ENCODE measurements at regions not wholly inside any gene's neighbourhood (a gene's known extent, or its start where the extent isn't known, plus 50 kb on each side); places are given as distances from the start of the nearest gene placed in this dataset.
"Not testable (repeated sequence)": the region's sequence is repeated elsewhere in the genome, so short reads cannot be mapped to it uniquely, and the experiment has no call there.

DNA sequence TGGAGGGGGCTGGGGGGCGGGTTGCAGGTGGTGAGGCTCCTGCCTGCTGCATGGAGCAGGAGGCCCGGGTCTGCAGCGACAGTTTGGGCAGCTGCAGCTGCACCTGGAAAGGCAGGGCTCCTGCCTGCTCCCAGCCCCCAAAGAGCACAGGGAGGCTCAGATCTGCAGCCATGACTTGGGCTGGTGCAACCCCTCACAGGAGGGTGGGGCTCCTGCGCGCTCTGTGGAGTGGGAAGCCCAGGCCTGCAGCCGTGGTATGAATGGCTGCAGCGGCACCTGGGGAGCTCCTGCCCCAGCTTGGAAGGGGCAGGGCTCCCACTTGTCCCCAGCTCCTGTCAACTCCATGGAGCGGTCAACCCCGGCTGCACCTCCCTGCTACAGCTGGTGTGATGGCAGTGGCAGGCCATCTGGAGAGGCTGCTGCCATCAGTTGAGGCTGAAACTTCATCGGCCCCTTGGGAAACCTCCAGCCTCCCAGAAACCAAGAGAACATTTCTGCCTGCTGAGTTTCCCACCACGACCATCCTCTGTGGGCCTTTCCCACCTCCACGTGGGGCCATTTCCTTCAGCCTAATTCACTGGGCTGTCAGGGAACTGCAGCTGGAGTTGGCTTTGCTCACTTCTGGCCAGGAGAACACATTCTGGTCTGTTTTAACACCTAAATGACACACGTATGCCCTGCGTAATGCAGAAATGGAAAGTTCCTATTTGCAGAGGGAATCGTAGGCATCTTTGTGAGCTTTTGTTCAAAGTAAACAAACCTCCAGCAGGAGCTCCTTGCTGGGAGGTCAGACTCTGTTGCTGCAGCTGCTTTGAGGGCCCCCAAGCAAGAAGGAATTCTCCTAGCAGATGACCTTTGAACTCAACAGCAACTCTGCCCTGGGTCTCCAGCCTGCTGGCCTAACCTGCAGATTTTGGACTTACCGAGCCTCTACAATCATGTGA lies 429.0 kb downstream of the PREX1 start:
- DNase-seq = no peak

DNA sequence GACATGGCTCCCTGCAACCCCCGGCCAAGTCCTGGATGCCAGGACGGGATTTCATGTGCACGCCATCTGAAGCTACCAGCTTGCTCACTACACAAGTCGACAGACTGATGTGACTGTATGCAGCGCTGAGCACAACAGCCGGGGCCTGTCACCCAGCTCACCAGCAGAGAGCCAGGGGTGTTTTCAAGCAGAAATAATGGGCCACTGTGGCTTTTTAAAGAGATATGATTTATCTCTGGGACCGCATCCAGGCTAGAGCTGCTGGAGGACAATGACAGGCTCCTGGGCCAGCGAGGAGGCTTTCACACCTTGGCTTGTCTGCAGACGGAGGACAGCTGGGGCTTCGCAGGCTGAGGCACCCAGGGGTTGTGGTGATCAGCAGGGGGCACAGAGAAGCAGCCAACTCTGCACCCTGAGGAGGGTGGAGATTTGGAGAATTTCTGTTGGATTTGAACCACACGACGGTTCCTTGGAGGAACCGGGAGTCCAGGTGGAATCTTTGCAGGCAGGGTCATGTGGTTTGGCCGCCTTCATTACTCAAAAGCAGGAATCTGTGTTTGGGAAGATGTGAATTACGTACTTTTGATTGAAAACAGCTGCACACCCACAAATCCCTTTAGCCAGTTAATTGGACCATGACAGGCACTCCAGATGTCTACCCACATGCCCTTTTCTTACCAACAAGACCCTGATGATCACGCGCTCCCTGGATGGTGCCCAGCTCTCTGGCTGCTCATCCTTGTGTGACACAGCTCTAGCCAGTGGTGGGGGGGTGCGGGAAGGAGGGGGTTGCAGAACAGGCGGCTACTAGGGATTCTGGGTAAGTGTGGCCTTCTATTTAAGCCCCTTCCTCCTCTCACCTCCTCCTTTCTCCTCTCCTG lies 430.6 kb downstream of the PREX1 start:
- DNase-seq = not testable (repeated sequence)

DNA sequence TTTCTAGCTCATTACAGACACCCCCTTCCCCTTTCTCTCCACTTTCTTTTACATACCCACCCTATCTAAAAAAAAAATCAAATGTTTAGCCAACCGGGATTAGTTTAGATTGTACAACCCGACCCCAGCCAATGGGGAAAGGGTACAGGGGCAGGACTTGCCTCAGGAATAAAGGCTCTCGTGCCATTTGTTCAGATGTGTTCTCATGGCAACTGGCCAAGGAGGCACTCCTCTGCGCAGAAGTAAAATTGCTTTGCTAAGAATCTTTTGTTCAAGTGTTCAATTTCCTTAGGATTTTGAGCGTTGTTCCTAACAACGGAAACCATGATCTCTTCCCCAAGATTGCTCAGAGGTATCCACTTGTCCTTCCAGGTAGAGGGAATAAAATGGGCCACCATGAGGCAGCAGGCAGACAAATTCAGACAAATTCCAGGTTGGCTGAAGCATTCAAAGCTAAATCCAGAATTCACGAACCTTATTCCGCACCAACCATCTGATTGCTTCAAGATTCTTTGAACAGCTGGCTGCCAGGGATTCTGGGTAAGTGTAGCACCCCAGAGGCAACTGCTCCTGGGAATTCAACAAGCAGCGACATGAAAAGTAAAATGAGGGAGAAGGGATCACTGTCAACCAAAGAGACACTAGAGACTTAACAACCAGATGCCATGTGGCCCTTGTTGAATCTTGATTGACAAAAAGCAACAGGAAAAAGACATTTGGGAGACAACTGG lies 431.8 kb downstream of the PREX1 start:
- DNase-seq = no peak

DNA sequence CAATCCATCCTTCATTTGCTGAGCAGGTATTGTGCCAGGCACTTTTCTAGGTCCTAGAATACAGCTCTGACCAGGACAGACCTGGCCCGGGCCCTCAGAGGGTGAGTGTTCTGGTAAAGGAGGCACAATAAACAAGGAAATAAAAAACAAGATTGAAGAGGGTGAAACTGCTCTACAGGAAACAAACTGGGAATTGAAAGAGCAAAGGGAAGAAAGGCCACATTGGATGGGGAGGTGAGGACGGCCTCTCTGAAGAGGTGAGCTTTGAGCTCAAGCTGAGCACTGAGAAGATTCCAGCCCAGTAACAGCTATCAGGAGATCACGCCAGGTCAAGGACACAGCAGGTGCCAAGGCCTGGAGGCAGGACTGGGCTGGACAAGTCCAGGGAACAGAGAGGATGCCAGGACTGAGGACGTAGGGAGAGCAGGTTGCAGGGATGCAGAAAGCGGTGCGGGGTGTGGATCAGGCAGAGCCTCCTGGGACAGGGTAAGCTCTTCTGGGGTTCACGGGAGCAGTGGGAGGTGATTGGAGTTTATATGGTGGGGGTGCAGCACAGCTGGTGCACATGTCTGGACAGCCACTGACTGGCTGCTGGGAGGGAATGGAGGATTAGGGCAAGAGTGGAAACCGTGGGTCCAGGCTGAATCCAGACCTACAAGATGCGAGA lies 433.3 kb downstream of the PREX1 start:
- no peak for DNase-seq

DNA sequence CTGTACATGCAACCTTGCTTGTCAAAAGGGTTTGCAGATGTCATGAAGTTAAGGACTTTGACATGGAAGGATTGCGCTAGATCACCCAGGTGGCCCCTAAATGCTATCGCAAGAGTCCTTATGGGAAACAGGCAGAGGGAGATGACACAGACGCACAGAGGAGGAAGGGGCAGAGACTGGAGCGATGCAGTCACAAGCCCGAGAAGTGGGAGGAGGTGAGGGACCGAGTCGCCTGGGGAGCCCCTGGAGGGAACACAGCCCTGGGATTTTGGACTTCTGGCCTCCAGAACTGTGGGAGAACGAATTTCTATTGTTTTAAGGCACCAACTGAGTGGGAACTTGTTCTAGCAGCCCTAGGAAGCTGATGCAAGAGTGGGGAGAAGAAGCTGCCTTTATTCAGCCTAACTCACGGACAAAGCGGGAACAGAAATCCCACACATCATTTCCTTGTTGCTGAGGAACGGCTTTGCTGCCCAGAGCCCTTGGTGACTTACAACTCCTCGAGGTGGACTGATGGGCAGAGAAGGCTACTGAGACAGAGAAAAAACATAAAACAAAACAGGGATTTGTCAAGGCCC lies 434.0 kb downstream of the PREX1 start:
- DNase-seq = no peak

DNA sequence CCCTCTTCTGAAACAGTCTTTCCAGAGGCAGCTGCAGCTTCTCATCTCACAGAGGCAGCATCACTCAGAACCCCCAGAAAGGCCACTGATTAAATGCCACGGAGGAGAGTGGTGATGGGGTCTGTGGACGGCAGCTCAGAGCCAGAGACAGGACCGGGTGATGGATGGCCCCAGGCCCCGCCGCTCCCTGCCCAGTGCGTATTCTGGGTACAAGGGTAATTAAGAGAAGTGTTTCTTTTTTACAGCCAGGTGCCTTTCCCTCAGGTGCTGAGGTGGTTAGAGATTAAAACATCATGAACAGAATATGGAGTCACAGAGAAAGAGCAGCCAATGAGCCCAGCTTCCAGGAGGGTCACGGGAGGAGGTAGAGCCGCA lies 434.5 kb downstream of the PREX1 start:
- no peak for DNase-seq

DNA sequence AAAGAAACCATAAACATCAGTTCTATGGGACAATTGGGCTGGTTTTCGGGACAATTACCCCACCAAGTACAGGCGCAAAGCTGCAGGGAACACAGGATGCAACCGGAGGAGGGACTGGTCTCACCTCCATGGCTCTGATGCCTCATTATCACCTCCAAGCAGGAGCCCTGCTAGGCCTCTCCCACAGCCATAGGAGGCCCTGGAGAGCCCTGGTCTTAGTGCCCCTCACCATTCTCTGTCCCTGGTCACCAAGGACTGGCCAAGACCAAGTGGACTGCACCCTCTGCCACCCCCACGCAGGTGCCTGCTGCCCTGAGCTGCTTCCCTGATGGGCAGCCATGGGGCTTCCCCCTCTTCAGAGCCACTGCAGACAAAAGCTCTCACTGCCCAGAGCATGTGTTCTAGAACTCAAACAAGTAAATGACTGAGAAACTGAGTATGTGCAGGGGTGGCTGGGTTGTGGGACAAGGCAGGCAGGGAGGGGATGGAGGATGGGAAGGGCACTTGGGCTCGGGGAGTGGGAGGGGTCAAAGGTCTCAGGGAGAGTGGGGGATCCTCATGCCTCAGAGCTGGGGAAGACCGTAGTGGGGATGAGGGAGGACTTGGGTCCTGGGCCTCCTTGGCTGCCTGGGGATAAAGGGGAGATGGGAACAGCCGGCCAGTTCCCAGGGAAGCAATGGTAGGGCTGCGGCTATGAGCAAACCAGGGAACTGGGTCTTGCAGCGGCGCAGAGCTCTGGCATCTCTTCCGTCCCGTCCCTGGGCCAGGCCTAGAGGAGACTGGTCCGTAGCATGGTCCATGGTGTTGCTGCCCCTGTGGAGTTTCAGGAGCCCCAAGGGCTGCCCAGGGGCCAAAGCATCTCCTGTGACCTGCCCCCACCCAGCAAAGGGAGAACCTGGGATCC lies 435.1 kb downstream of the PREX1 start:
- no peak for DNase-seq

DNA sequence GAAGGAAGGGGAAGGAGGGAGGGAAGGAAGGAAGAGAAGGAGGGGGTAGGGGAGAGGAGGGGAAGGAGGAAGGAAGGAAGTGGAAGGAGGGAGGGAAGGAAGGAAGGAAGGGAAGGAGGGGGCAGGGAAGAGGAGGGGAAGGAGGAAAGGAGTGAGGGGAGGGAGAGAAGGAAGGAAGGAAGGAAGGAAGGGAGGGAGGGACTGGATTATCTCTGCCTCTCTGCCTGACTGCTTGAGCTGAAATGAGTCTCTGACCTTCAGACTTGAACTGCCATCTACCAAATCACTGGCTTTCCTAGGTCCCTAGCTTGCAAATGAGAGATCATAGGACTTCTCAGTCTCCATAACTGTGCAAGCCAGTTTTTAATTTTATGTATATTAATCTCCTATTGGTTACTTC lies 436.8 kb downstream of the PREX1 start:
- DNase-seq = no peak

DNA sequence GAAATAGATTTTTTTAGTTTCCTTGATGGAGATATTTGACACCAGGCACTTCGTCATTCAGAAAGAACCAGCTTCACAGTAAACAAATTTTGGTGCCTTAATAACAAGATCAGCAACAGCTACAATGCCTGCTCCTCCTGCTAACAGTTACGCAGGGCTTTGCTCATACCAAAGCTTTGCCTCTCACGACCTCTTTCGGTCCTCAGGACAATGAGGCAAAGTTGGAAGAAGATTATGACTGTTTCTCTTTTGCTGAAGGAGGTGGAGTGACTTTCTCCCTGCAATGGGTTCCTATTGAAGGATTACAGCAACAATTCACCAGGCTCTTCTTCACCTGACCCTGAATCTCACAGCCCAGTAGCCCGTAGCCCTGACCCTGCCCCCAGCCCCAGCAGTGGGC lies 440.1 kb downstream of the PREX1 start:
- DNase-seq = no peak

DNA sequence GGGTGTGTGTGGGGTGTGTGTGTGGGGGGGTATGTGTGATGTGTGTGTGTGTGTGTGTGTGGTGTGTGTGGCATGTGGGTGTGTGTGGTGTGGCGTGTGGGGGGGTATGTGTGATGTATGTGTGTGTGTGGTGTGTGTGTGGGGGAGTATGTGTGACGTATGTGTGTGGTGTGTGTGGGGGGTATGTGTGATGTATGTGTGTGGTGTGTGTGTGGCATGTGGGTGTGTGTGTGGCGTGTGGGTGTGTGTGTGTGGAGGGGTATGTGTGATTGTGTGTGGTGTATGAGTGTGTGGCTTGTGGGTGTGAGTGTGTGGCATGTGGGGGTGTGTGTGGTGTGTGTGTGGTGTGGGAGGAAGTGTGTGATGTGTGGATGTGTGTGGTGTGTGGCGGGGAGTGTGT lies 442.3 kb downstream of the PREX1 start:
- no peak for DNase-seq

DNA sequence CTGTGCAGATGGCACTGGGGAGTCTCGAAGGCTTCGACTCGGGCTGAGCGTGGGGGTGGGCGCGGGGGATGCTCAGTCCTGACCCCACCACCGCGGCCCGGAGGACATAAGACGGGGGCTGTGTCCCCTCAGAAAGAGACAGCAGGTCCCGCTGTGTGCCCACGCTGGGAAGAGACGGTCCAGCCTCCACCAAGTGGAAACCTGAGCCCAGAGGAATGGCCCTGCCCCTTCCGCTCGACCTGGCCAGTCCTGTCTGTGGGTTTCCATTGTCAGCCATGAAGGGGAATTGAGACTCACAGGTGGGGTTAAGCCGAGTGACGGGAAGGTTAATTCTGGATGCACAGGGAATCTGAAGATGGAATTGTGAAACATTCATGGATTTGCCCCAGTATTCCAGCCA lies 442.7 kb downstream of the PREX1 start:
- no peak for DNase-seq

DNA sequence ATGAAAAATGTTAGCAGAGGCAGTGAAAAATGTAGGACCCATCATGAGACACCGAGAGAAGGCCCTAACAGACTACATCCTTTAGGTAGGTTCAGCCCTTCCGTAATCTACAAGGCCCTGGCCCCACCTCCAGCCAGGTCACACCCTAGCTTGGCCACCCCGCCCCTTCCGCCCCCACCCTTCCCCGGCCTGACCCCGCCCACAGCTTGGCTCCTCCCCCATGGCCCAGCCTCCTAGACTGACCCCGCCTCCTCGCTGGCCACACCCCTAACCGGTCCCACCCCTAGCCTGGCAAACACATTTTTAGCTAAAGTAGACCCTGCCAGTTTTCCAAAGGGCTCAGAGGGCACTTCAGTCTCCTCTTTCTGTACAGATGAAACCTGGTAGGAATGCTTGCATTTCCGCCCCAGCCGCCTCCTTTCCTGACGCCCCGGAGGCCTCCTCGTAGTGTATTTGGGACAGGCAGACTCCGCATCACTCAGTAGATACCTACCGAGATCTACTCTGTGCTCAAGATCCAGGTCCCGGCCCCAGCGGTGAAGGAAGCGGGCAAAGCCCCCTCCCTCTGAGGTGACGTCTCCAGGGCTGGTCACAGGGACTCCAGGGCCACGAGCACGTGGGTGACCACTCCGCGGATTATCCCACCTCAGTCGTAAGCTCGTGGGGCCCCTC lies 443.5 kb downstream of the PREX1 start:
- peak; percentile 39 for DNase-seq

DNA sequence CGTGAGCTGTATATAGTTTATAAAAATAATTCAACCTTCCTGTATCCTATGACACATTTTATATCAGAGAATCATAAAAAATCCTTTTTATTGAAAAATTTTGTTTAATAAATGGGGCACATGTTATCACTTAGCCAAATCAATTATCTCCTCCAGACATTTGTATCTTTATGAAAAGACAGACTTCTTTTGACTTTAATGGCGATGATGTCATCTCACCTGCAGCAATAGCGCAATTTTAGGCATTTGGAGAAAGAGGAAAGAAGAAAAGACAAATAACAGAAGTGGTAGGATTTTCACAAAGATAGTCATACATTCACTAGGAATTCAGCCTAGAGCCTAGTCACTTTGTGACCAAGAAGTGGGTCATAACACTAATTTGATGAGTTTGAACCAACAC lies 444.5 kb downstream of the PREX1 start:
- DNase-seq = no peak

DNA sequence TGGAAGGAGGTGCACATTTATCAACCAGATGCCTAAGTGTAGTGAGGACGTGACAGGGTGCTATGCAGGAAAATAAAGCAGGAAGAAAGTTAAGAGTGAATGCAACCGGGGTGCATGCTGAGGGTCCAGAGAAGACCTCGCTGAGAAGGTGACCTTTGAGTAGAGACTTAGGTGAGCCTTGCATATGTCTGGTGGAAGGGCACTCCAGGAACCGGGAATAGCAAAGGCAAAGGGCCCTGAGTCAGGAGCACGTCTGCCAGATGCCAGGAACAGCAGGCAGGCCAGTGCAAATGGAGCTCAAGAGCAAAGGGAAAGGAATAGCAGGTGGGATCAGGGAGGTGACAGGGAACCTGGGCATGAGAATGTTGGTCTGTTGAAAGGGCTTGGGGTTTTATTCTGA lies 445.5 kb downstream of the PREX1 start:
- DNase-seq = no peak

DNA sequence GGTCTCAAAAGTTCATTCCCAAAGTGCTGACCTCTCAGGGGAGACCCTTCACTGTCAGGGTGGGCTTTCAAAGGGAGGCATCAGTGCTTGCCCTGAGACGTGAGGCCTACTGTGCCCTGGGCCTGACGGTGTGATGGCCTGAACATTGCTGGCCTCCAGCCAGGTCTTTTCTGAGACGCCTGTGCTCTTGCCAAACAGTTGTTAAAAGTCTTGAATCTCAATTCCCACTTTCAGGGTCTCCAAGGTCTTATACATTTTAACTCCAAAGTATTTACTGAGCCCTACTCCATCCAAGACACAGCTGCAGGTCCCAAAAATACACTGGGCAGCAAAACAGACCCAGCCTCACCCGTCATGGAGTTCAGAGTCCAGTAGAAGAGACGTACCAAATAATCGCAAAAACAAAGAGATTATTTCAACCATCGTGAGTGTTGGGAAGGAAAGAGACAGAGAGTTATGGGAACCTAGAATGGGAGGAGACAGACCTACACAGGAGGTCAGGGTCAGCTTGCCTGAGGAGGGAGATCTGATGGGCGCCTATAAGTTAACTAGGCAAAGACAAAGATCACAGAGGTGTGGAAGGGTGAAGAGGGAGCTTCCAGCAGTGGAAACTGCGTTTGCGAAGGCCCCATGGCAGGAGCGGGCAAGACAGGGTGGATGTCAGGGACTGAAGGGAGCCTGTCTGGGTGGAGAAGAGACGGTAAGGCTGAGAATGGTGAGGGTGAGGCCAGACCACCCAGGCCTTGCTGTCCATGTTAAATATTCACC lies 446.3 kb downstream of the PREX1 start:
- no peak for DNase-seq

DNA sequence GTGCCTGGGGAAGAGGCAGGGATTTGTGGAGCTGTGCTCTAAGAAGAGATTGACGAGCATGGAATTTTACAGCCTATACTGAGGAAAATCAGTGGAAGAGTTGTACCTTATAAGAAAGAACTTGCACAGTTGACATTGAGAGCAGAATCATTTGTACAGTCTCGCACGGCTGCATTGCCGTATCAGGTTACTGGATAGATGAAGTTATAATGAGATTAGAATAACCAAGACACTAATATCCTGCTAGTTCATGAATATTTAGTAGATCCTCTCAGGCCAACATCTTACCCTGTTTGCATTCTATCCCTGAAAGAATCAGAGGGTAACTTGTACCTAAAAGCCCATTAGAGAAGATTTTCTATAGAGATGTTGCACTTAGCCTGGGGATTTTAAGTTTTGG lies 447.1 kb downstream of the PREX1 start:
- no peak for DNase-seq

DNA sequence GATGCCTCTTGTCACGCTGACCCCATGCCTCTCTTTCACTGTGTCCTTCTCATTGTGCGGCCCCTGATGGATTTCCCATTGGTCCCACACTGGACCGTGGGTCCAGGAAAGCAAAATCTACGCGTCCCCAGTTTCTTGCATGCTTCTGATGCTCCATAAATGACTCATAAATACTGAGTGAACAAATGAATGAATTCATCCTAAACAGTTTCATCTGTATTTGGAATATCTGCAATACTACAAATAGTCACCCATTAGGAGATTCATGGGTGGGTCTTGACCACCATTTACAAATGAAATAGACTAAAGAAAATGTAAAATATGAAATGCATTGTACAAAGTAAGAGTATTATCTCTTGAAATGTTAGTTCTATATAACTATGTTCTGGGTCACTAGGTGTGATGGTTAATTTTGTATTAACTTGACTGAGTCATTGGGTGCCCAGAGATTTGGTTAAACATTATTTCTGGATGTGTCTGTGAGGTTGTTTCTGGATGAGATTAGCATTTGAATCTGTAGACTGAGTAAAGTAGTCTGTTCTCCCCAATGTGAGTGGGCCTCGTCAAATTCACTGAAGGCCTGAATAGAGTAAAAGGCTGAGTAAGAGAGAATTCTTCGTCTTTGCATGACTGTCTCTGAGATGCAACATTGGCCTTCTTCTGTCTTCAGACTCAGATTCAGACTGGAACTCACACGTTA lies 448.7 kb downstream of the PREX1 start:
- no peak for DNase-seq

DNA sequence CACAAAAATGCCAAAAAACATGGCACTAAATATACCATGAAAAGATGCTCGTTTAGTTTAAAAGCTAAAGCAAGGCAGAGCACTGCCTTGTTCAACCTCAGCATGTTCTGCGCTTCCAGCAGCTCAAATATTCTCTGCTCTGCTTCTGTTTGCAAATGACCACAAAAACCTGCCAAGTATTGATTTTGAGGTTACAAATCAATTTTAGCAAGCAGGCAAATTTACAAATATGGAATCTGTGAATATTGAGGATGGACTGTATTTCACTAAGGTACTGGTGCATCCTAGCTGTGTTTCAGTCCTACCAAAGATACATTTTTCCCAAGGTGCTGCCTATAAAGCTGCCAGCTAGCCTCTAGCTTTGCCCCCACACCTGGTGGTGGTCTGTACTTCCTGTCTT lies 449.9 kb downstream of the PREX1 start:
- DNase-seq = no peak

DNA sequence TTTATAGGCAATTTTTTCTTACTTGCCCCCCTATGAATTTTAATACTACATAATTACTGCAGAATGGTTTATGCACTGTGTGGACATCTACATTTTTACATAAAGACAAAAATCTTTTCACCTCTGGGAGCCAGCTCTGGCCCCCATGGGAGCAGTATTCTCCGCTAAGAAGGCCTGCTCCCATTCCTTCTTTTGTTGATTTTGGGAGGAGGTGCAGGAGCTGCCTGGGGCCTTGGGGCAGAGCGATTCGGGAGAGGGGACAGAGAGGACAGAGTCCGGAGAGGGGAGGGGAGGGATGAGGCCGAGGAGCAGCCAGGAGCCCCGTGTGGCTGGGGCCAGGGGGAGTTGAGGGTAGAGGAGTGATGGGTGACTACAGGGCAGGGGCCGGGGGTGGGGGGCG lies 452.0 kb downstream of the PREX1 start:
- no peak for DNase-seq
